ENCODE measurements at regions not wholly inside any gene's neighbourhood (a gene's known extent, or its start where the extent isn't known, plus 50 kb on each side); places are given as distances from the start of the nearest gene placed in this dataset. TPM values are rescaled to one million over a fixed set of nuclear protein-coding genes. Genes with fewer than 3 reads are reported as not detected.
"Not testable (repeated sequence)": the region's sequence is repeated elsewhere in the genome, so short reads cannot be mapped to it uniquely, and the experiment has no call there.

DNA sequence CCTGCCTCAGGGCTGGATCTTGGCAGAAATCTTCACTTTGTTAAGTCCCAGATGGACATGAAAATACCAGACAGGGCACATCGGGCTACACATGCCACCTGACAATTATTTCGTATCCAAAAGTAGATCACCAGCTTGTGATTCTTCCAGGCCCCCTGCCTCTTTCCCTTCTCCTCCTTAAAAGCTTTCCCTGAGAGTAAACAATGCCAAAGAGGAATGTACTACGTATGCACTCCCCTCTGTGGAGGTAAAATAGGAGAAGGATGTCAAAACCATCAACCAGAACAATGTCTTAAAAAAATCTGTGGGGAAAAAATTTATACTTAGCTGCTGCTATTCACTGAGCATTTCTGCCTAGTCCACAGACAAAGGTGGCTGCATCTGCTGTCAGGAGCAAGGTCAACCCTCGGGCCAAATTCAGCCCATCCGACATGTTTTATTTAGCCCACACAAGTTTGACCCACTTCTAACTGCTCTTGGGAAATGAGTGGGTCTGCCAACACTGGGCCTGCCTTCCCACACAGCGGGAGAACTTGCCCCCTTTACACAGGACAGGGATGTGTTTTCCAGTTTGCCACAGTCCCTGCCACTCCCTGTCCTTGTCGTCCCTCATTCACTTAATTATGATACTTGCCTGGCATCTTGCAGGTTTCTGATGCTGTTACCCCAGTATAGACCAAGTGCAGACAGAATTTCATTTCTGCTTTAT is 74.7 kb upstream of the NBPF26 start:
- H3K36me3 ChIP-seq (ENCODE audit: insufficient read depth); H3K4me1 ChIP-seq (ENCODE audit: insufficient read depth); H3K4me3 ChIP-seq (ENCODE audit: low read depth, low read length); H3K27ac ChIP-seq (ENCODE audit: low read depth); DNase-seq (ENCODE audit: extremely low spot score): not testable (repeated sequence)
- WGBS, result no CpG with 5 or more reads among the region's 7 CpGs

DNA sequence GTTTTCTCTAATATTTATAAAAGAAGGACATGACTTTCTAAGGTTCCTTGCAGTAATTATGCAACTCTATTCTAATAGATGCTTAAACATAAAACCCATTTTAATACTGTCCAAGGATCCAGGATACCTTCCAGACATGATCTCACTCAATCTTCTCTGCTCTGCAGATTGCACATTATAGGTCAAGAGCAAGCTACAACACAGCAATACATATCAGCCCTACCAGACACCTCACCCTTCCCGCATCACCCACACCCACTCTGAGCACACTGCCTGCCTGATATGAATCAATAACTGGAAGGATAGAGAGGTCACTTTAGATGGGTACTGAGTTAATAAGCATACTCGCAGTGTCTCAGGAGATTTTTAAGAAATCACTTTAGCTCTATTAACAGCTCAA is 74.0 kb upstream of the NBPF26 start:
- H3K4me1 ChIP-seq (ENCODE audit: insufficient read depth); H3K27ac ChIP-seq (ENCODE audit: low read depth); DNase-seq (ENCODE audit: extremely low spot score); H3K36me3 ChIP-seq (ENCODE audit: insufficient read depth); H3K4me3 ChIP-seq (ENCODE audit: low read depth, low read length): not testable (repeated sequence)
- no CpG with 5 or more reads among the region's 2 CpGs for WGBS

DNA sequence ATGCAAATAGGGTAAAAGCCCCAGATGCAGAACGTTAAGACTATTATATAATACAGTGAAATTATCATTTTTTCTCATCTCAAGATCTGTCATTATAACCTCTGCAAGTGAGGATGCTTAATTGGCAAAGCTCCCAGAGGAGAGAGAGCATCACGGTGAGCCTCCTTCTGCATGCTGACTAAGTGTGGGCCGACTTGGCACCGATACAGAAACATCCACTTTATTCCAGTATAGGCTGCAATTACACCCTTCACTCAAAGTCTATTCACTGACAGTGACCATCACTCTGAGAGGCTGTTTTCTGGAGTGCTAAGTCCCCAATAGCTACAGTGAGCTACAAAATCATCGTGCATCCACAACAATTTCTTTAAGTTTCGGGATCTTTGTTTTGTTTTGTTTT is 69.6 kb upstream of the NBPF26 start:
- not testable (repeated sequence) for H3K4me3 ChIP-seq (ENCODE audit: low read depth, low read length); H3K27ac ChIP-seq (ENCODE audit: low read depth); DNase-seq (ENCODE audit: extremely low spot score); H3K36me3 ChIP-seq (ENCODE audit: insufficient read depth); H3K4me1 ChIP-seq (ENCODE audit: insufficient read depth)
- WGBS, result no CpG with 5 or more reads among the region's 6 CpGs

- not testable (repeated sequence) for H3K4me1 ChIP-seq (ENCODE audit: insufficient read depth); DNase-seq (ENCODE audit: extremely low spot score); H3K27ac ChIP-seq (ENCODE audit: low read depth); H3K4me3 ChIP-seq (ENCODE audit: low read depth, low read length); H3K36me3 ChIP-seq (ENCODE audit: insufficient read depth)
- WGBS, result no CpG with 5 or more reads among the region's 8 CpGs
Measured at GRCh38 chr1:120655394-120655793, 68.4 kb upstream of the NBPF26 start.

DNA sequence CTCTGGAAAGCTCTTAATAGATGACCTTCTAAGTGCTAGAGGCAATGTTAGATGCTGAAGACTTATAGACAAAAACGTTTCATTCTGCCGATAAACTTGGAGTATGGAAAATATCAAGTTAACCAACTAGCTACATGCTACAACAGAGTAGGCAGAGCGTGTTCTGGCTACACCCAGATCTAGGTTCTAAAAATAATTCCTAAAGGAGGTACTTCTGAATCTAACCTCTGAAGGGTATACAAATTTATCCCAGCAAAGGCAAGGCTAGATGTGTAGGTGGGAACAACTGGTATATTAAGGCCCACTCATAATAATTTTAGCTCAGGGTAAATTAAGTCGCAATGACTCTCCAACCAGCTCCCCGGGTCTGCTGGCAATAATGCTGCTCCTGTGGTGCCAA is 67.6 kb upstream of the NBPF26 start:
- not testable (repeated sequence) for DNase-seq (ENCODE audit: extremely low spot score); H3K27ac ChIP-seq (ENCODE audit: low read depth); H3K4me3 ChIP-seq (ENCODE audit: low read depth, low read length); H3K4me1 ChIP-seq (ENCODE audit: insufficient read depth); H3K36me3 ChIP-seq (ENCODE audit: insufficient read depth)
- no CpG with 5 or more reads among the region's 5 CpGs for WGBS

GRCh38 chr1:120657804-120658203 is 65.9 kb upstream of the NBPF26 start:
- DNase-seq (ENCODE audit: extremely low spot score); H3K4me3 ChIP-seq (ENCODE audit: low read depth, low read length); H3K27ac ChIP-seq (ENCODE audit: low read depth); H3K36me3 ChIP-seq (ENCODE audit: insufficient read depth); H3K4me1 ChIP-seq (ENCODE audit: insufficient read depth): not testable (repeated sequence)
- WGBS, result 38% methylated on average over 1 of the region's 2 CpGs

GRCh38 chr1:120658622-120659021 is 65.1 kb upstream of the NBPF26 start:
- not testable (repeated sequence) for H3K27ac ChIP-seq (ENCODE audit: low read depth); H3K4me1 ChIP-seq (ENCODE audit: insufficient read depth); H3K4me3 ChIP-seq (ENCODE audit: low read depth, low read length); DNase-seq (ENCODE audit: extremely low spot score); H3K36me3 ChIP-seq (ENCODE audit: insufficient read depth)

DNA sequence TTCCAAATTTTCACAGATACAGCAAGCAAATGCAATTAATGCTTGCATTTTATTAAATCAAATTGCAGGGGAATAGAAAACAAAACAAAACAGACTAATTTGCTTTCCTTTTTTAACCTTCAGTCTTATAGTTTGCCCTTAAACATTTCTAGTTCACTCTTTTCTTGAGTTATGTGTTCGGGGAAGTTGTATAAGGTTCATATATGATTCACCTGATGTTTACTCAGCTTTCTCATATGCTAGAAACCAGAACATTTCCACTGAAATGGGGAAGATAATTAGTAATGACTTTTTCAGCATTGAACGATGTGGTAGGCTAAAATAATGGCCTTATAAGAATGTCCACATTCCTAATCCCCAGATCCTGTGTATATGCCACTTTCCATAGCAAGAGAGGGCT is 64.6 kb upstream of the NBPF26 start:
- H3K27ac ChIP-seq (ENCODE audit: low read depth); H3K4me3 ChIP-seq (ENCODE audit: low read depth, low read length); DNase-seq (ENCODE audit: extremely low spot score); H3K36me3 ChIP-seq (ENCODE audit: insufficient read depth); H3K4me1 ChIP-seq (ENCODE audit: insufficient read depth): not testable (repeated sequence)
- WGBS, result no CpG with 5 or more reads among the region's 2 CpGs

GRCh38 chr1:120664376-120665249 is 59.1 kb upstream of the NBPF26 start:
- DNase-seq (ENCODE audit: extremely low spot score); H3K27ac ChIP-seq (ENCODE audit: low read depth); H3K4me3 ChIP-seq (ENCODE audit: low read depth, low read length); H3K4me1 ChIP-seq (ENCODE audit: insufficient read depth); H3K36me3 ChIP-seq (ENCODE audit: insufficient read depth): not testable (repeated sequence)
- WGBS, result 63% methylated on average over 2 of the region's 22 CpGs

DNA sequence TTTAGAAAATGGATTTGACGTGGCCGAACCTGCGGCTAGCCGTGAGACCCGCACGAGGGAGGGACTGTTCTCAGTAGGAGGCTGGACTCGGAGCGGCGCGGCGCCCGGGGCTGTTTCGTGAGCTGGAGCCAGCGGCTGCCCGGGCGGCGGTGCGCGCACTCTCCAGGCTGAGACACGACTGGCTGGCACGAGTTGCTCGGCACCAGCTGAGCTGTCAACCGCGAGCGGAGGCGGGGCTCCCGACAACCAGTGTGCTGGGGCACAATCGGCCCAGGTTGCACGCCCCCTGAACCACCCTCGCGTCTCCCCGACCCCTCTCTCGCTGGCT is 58.5 kb upstream of the NBPF26 start:
- H3K4me3 ChIP-seq (ENCODE audit: low read depth, low read length); H3K36me3 ChIP-seq (ENCODE audit: insufficient read depth); H3K27ac ChIP-seq (ENCODE audit: low read depth); H3K4me1 ChIP-seq (ENCODE audit: insufficient read depth); DNase-seq (ENCODE audit: extremely low spot score): not testable (repeated sequence)
- WGBS, result no CpG with 5 or more reads among the region's 33 CpGs

DNA sequence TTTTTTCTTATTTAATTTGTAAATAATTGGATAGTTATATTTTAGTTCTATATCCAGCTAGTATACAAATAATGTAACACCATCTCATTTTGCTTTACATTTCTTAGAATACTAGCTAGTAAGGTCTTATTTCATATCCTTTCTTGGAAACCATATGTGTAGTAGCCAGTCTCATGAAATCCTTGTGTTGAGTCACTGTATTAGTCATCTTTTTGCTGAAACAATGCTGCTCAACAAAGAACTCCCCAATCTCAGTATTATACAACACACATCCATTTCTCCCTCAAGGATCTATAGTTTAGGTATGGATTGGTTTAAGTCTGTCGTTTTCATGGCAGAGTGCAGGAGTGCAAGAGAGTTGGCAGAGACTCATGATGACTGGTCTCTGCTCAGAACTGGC is 55.6 kb upstream of the NBPF26 start:
- not testable (repeated sequence) for H3K4me3 ChIP-seq (ENCODE audit: low read depth, low read length); H3K36me3 ChIP-seq (ENCODE audit: insufficient read depth); H3K4me1 ChIP-seq (ENCODE audit: insufficient read depth); H3K27ac ChIP-seq (ENCODE audit: low read depth); DNase-seq (ENCODE audit: extremely low spot score)
- whole genome bisulfite sequencing, result no CpG with 5 or more reads among the region's 1 CpG

Small RNA genes in the stretch of these regions (small RNA-seq; reads per million reads assigned to genes)
- gene RF00004, result not detected
